ENCODE measurements at regions not wholly inside any gene's neighbourhood (a gene's known extent, or its start where the extent isn't known, plus 50 kb on each side); places are given as distances from the start of the nearest gene placed in this dataset.

DNA sequence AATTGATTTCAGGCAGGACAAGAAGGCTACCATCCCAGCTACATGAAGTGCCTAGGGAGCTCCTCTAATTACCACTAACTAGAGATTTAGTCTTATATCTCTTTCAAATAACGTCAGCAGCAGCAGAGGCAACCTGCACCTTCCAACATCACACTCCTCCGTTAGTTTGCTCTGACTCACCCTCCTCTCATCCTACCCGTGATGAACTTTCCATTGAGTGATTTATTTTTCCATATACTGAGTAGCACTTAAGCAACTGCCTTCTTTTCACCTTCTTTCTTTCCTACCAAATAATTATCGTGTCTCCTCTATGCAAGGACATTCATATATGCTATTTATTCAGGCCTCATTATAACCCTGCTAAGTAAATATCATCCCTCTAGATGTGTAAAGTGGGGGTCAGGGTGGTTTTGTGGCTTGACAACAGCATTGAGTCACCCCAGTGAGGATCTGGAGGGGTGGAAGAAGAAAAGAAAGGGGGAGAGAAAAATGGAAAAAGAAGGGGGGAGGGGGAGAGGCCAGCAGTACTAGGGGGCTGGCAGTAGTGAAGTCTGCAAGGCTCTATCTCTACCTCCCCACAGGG, 64.6 kb upstream of the CAST start:
- Histone ChIP-seq H3K9me3 (ENCODE audit: low read depth) (no peaks in the 10 kb centered on the region), H3K4me2 (no peak overlapping the region), H3K4me1 (ENCODE audit: insufficient read depth) (no peaks in the 10 kb centered on the region), H3K36me3 (replicated peaks; ENCODE audit: insufficient read depth, low read depth) (no peaks in the 10 kb centered on the region), H2AFZ (no peak overlapping the region), H4K20me1 (ENCODE audit: insufficient read depth, poor library complexity, severe bottlenecking) (no peaks in the 10 kb centered on the region), H3K79me2 (no peaks in the 10 kb centered on the region), H3K4me3 (no peak overlapping the region), H3K27me3 (peaks cover 3% of the 10 kb centered on the region), H3K27ac (no peak overlapping the region), H3K9me2 (replicated peaks; ENCODE audit: insufficient read depth) (no peaks in the 10 kb centered on the region)
- TF ChIP-seq, protein P1, sequence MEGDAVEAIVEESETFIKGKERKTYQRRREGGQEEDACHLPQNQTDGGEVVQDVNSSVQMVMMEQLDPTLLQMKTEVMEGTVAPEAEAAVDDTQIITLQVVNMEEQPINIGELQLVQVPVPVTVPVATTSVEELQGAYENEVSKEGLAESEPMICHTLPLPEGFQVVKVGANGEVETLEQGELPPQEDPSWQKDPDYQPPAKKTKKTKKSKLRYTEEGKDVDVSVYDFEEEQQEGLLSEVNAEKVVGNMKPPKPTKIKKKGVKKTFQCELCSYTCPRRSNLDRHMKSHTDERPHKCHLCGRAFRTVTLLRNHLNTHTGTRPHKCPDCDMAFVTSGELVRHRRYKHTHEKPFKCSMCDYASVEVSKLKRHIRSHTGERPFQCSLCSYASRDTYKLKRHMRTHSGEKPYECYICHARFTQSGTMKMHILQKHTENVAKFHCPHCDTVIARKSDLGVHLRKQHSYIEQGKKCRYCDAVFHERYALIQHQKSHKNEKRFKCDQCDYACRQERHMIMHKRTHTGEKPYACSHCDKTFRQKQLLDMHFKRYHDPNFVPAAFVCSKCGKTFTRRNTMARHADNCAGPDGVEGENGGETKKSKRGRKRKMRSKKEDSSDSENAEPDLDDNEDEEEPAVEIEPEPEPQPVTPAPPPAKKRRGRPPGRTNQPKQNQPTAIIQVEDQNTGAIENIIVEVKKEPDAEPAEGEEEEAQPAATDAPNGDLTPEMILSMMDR (IDR thresholded peaks at IDR 0.05; ENCODE audit: poor library complexity), result no peak
- TF ChIP-seq EZH2phosphoT487 (IDR thresholded peaks at IDR 0.05; ENCODE audit: low read depth, severe bottlenecking, unreplicated experiment) (no peak), EZH2 (IDR thresholded peaks at IDR 0.05; ENCODE audit: borderline replicate concordance) (no peak)
- no peak for DNase-seq (ENCODE audit: low spot score)
- WGBS (ENCODE audit: low lambda C conversion rate, missing lambda C conversion rate), result 73% methylated on average over 4 of the region's 4 CpGs

DNA sequence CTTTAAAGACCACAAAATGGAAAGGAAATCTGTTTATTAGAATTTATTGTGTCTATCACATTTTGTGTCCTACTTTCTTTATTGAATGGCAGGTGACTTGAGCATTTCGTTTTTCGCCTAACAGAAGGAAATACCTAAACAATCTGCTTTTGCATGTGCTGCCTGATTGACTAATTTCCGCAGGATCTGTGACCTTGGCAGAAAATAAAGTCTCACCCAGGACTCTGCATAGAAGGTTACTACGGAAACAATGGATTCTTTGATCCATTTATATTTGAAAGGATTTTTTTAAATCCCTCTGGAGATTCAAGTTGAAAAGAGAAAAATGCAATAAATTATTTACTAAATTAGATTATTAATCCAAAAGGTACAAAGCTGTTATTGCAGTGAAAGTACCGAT, 61.0 kb upstream of the CAST start:
- H3K9me2 ChIP-seq (replicated peaks; ENCODE audit: insufficient read depth), result no peaks in the 10 kb centered on the region
- no peaks in the 10 kb centered on the region for H3K36me3 ChIP-seq (replicated peaks; ENCODE audit: insufficient read depth, low read depth)
- peak overlapping the region; percentile 20 for H3K4me2 ChIP-seq
- H3K27ac ChIP-seq, result no peak overlapping the region
- no peaks in the 10 kb centered on the region for H4K20me1 ChIP-seq (ENCODE audit: insufficient read depth, poor library complexity, severe bottlenecking)
- 66% methylated on average over 5 of the region's 5 CpGs for WGBS (ENCODE audit: low lambda C conversion rate, missing lambda C conversion rate)
- TF ChIP-seq, protein P1 (IDR thresholded peaks at IDR 0.05; ENCODE audit: poor library complexity), result no peak
- TF ChIP-seq EZH2 (IDR thresholded peaks at IDR 0.05; ENCODE audit: borderline replicate concordance) (no peak), EZH2phosphoT487 (IDR thresholded peaks at IDR 0.05; ENCODE audit: low read depth, severe bottlenecking, unreplicated experiment) (no peak)
- no peaks in the 10 kb centered on the region for H3K9me3 ChIP-seq (ENCODE audit: low read depth)
- H3K4me1 ChIP-seq (ENCODE audit: insufficient read depth), result no peaks in the 10 kb centered on the region
- no peak overlapping the region for H3K4me3 ChIP-seq
- no peak for DNase-seq (ENCODE audit: low spot score)
- H2AFZ ChIP-seq, result no peak overlapping the region
- no peaks in the 10 kb centered on the region for H3K79me2 ChIP-seq
- H3K27me3 ChIP-seq, result peaks cover 3% of the 10 kb centered on the region

DNA sequence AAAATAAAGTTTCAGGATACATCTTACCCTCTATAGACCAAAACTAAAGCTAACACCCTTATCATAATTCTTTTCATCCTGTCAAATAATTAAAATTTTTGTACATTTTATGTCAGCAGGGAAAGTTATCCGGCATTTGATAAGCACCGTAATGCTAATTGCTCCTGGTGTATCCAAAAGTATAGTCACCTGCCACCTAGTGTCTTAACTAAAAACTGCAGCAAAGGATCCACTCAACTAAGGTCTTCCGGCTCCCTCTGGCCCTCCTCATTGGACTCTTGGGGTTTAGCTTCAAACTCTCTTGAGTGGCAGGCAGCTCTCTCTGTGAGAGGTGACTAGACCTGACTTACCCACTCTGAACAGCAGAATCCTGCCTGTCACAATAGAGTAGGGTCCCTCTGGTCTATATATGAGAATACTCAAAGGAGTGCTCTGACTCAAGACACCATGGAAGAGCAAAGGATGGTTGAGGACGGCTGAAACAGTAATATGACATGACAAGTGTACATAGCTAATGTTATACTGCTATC, 60.4 kb upstream of the CAST start:
- DNase-seq (ENCODE audit: low spot score), result peak; percentile 84
- Histone ChIP-seq H2AFZ (no peak overlapping the region), H3K9me2 (replicated peaks; ENCODE audit: insufficient read depth) (no peaks in the 10 kb centered on the region), H3K27ac (no peak overlapping the region), H3K27me3 (peaks cover 3% of the 10 kb centered on the region), H3K4me3 (no peak overlapping the region), H3K4me1 (ENCODE audit: insufficient read depth) (no peaks in the 10 kb centered on the region), H3K9me3 (ENCODE audit: low read depth) (no peaks in the 10 kb centered on the region), H3K36me3 (replicated peaks; ENCODE audit: insufficient read depth, low read depth) (no peaks in the 10 kb centered on the region), H3K79me2 (no peaks in the 10 kb centered on the region), H3K4me2 (peak overlapping the region; percentile 20), H4K20me1 (ENCODE audit: insufficient read depth, poor library complexity, severe bottlenecking) (no peaks in the 10 kb centered on the region)
- no peak for TF ChIP-seq EZH2 (IDR thresholded peaks at IDR 0.05; ENCODE audit: borderline replicate concordance)
- TF ChIP-seq, protein P1 (IDR thresholded peaks at IDR 0.05; ENCODE audit: poor library complexity), result peak; percentile 83
- no peak for TF ChIP-seq EZH2phosphoT487 (IDR thresholded peaks at IDR 0.05; ENCODE audit: low read depth, severe bottlenecking, unreplicated experiment)
- WGBS (ENCODE audit: low lambda C conversion rate, missing lambda C conversion rate), result 29% methylated on average over 4 of the region's 4 CpGs
